CD4-positive, alpha-beta memory T cell (primary cell): ENCODE measurements at regions not wholly inside any gene's neighbourhood (a gene's known extent, or its start where the extent isn't known, plus 50 kb on each side); places are given as distances from the start of the nearest gene placed in this dataset.

Source experiments
- CTCF ChIA-PET: fragments of 350-600 bp; sonication (Branson Sonifier 250); formaldehyde crosslinking; loops from one replicate; lab custom pipeline; 2021; ENCODE audit warnings: inconsistent platforms; ENCODE audit not compliant: partially characterized antibody; lab: Charles Lee
- POLR2A ChIA-PET: fragments of 350-600 bp; sonication (Branson Sonifier 250); formaldehyde crosslinking; loops from one replicate; lab custom pipeline; 2021; ENCODE audit not compliant: partially characterized antibody; lab: Charles Lee
- DNase-seq, 5 donors: peaks; one replicate each; pipeline versions ENCODE4 v3.0.0 to v3.0.0-alpha.2; 2020 to 2022; ENCODE audit warnings: mixed read lengths in 1 of 5
- H3K27ac ChIP-seq: one replicate; pipeline ENCODE4 v1.7.0; 2013; ENCODE audit warnings: low read depth, low read length
- H3K27me3 ChIP-seq: 2 replicates; pipeline ENCODE4 v1.7.0; 2013; ENCODE audit warnings: mild to moderate bottlenecking, low read length, moderate library complexity; ENCODE audit not compliant: insufficient read depth
- H3K36me3 ChIP-seq: 2 replicates; pipeline ENCODE4 v1.7.0; 2013; ENCODE audit warnings: mild to moderate bottlenecking, low read length, moderate library complexity; ENCODE audit not compliant: insufficient read depth
- H3K4me1 ChIP-seq: 2 replicates; pipeline ENCODE4 v1.7.0; 2013; ENCODE audit warnings: mild to moderate bottlenecking, low read length, moderate library complexity; ENCODE audit not compliant: insufficient read depth
- H3K4me3 ChIP-seq, 2 donors: one replicate each; pipeline ENCODE4 v1.7.0; 2013; ENCODE audit warnings: low read length in 2 of 2, mild to moderate bottlenecking in 1 of 2
- H3K9me3 ChIP-seq, 2 donors: one replicate each; pipeline ENCODE4 v1.7.0; 2013; ENCODE audit warnings: low read length in 2 of 2, control low read depth in 1 of 2; ENCODE audit not compliant: control insufficient read depth in 1 of 2
- H3K27ac Mint-ChIP-seq, 7 donors: one replicate each; pipeline ENCODE4 v1.8.0; 2020 to 2021; ENCODE audit warnings: mixed read lengths in 7 of 7, mild to moderate bottlenecking in 6 of 7, inconsistent platforms in 3 of 7, moderate library complexity in 3 of 7
- H3K27me3 Mint-ChIP-seq, 2 donors: one replicate each; pipeline ENCODE4 v1.8.0; 2020 to 2021; ENCODE audit warnings: mixed read lengths in 2 of 2
- H3K36me3 Mint-ChIP-seq, 2 donors: one replicate each; pipeline ENCODE4 v1.8.0; 2020 to 2021; ENCODE audit warnings: mixed read lengths in 2 of 2, inconsistent platforms in 1 of 2, mild to moderate bottlenecking in 1 of 2
- H3K4me1 Mint-ChIP-seq, 4 donors: one replicate each; pipeline ENCODE4 v1.8.0; 2020 to 2021; ENCODE audit warnings: mixed read lengths in 4 of 4, mild to moderate bottlenecking in 1 of 4
- H3K4me3 Mint-ChIP-seq, 8 donors: one replicate each; pipeline ENCODE4 v1.8.0; 2020 to 2021; ENCODE audit warnings: mixed read lengths in 8 of 8, mild to moderate bottlenecking in 7 of 8, moderate library complexity in 6 of 8, inconsistent platforms in 3 of 8
- H3K9me3 Mint-ChIP-seq, 8 donors: one replicate each; pipeline ENCODE4 v1.8.0; 2020 to 2021; ENCODE audit warnings: mixed read lengths in 8 of 8, mild to moderate bottlenecking in 5 of 8, inconsistent platforms in 3 of 8, moderate library complexity in 1 of 8
- intact Hi-C: fragments of 100-400 bp; cut with micrococcal nuclease; formaldehyde crosslinking; loops from one replicate; pipeline ENCODE4 v1.15.1; 2023

DNA sequence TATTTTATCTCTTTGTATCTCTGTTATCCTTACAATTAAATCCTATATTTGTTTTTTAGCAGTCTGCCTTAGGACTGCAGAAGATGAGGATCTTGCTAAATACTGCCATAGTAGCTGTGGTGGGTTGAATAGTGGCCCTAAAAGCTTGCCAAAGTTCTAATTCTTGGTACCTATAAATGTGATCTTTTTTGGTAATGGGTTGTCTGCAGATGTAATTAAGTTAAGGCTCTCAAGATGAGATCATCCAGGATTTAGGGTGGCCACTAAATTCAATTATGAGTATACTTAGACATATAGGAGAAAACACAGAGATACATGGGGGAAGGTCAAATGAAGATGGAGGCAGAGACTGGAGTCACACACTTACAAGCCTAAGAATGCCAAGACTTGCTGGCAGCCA, 1753.7 kb downstream of the RPA4 start:
- POLR2A ChIA-PET = no interaction called here
- Histone ChIP-seq H3K4me1 (no peaks in the 10 kb centered on the region), H3K9me3 (no peaks in the 10 kb centered on the region), H3K36me3 (no peaks in the 10 kb centered on the region), H3K4me3 (no peak overlapping the region), H3K27ac (no peak overlapping the region), H3K27me3 (no peaks in the 10 kb centered on the region)
- H3K4me1 Mint-ChIP-seq = no peaks in the 10 kb centered on the region
- no peaks in the 10 kb centered on the region for H3K36me3 Mint-ChIP-seq
- no peak overlapping the region for H3K27ac Mint-ChIP-seq
- no peak for DNase-seq
- intact Hi-C loops = no loop called here
- H3K9me3 Mint-ChIP-seq = peaks cover 0 to 7% (median under 1%) of the 10 kb centered on the region in 8 donors
- no peaks in the 10 kb centered on the region for H3K27me3 Mint-ChIP-seq
- H3K4me3 Mint-ChIP-seq = no peak overlapping the region
- CTCF ChIA-PET = no interaction called here

DNA sequence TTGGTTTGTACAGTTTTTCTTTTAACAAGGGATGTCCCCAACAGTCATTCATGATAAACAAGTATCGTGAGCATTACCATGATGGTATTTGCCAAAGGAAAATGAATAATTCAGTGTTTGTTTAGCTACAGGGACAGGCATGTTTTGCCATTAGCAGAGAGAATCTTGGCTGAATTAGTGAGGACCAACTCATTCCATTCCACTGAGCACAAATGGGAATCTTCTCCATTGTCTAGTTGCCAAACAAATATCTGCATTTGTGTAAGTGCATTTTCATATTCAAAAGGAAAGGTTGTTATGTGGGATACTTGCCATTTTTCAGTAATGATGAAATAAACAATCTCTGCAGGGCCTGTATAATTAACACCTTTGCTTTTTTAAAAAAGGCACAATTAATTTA, 1762.6 kb downstream of the RPA4 start:
- H3K4me1 ChIP-seq = no peaks in the 10 kb centered on the region
- H3K27me3 Mint-ChIP-seq = no peaks in the 10 kb centered on the region
- H3K36me3 ChIP-seq = no peaks in the 10 kb centered on the region
- no peak overlapping the region for H3K4me3 ChIP-seq
- no peaks in the 10 kb centered on the region for H3K27me3 ChIP-seq
- ChIA-PET POLR2A (no interaction called here), CTCF (no interaction called here)
- no peak overlapping the region for H3K4me3 Mint-ChIP-seq
- intact Hi-C loops = no loop called here
- H3K9me3 ChIP-seq = no peaks in the 10 kb centered on the region
- no peaks in the 10 kb centered on the region for H3K36me3 Mint-ChIP-seq
- no peak overlapping the region for H3K27ac Mint-ChIP-seq
- H3K4me1 Mint-ChIP-seq = no peaks in the 10 kb centered on the region
- no peak for DNase-seq
- H3K9me3 Mint-ChIP-seq = no peaks in the 10 kb centered on the region
- no peak overlapping the region for H3K27ac ChIP-seq

DNA sequence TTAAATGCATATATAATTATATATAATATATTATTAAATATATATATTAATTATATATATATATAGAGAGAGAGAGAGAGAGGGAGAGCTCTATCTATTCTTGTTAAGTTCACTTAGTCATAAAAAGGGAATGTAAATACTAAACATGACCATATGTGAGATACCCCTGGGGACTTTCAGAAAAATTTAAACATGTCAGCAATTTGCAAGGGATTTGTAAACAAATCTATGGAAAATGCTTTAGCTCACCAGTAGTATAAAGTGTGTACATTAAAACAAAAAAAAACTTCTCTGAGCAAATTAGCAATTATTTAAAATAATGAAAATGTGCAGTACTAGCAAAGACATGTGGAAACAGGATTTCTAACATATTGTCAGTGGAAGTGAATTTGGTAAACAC, 1755.5 kb downstream of the PCDH19 start:
- no peaks in the 10 kb centered on the region for H3K4me1 ChIP-seq
- DNase-seq = no peak
- H3K36me3 Mint-ChIP-seq = no peaks in the 10 kb centered on the region
- no peaks in the 10 kb centered on the region for H3K27me3 ChIP-seq
- intact Hi-C loops = no loop called here
- H3K27ac Mint-ChIP-seq = no peak overlapping the region
- no peaks in the 10 kb centered on the region for H3K36me3 ChIP-seq
- CTCF ChIA-PET = no interaction called here
- no peak overlapping the region for H3K4me3 Mint-ChIP-seq
- no peaks in the 10 kb centered on the region for H3K27me3 Mint-ChIP-seq
- H3K4me1 Mint-ChIP-seq = no peaks in the 10 kb centered on the region
- H3K4me3 ChIP-seq = no peak overlapping the region
- no peaks in the 10 kb centered on the region for H3K9me3 ChIP-seq
- POLR2A ChIA-PET = no interaction called here
- H3K9me3 Mint-ChIP-seq = peaks cover 0 to 5% (median 0%) of the 10 kb centered on the region in 8 donors
- no peak overlapping the region for H3K27ac ChIP-seq
